Thyroid gland (tissue), 4 donors: ENCODE measurements at regions not wholly inside any gene's neighbourhood (a gene's known extent, or its start where the extent isn't known, plus 50 kb on each side); places are given as distances from the start of the nearest gene placed in this dataset.

Experiments
- DNase-seq, 2 donors: peaks; one replicate each; pipeline ENCODE4 v3.0.0-alpha.2; 2019
- H3K27ac ChIP-seq, 3 donors: fragments of 200-600 bp; sonication (generic); 1 replicate in 2 of 3; 2 replicates in 1 of 3; pipeline ENCODE4 v1.5.1; 2016 to 2019; ENCODE audit warnings: mild to moderate bottlenecking in 1 of 3, moderate library complexity in 1 of 3
- H3K27me3 ChIP-seq: fragments of 200-600 bp; sonication (generic); one replicate; pipeline ENCODE4 v1.5.1; 2019
- H3K36me3 ChIP-seq, 2 donors: fragments of 200-600 bp; sonication (generic); one replicate each; pipeline ENCODE4 v1.5.1; 2016 to 2019
- H3K4me1 ChIP-seq, 2 donors: fragments of 200-600 bp; sonication (generic); one replicate each; pipeline ENCODE4 v1.5.1; 2017 to 2019
- H3K4me3 ChIP-seq, 3 donors: fragments of 200-600 bp; sonication (generic); replicated peaks in 1 of 3; 1 replicate in 2 of 3; 2 replicates in 1 of 3; pipeline ENCODE4 v1.5.1; 2016; ENCODE audit warnings: mild to moderate bottlenecking in 1 of 3
- H3K9me3 ChIP-seq: fragments of 200-600 bp; sonication (generic); one replicate; pipeline ENCODE4 v1.5.1; 2017
- CTCF ChIP-seq, 6 experiments: fragments of 200-600 bp in 3 of 6; fragments of 450-650 bp in 3 of 6; sonication (generic) in 3 of 6; IDR thresholded peaks; one replicate each; pipeline ENCODE4 v1.5.1; 2016 to 2019; ENCODE audit warnings: antibody characterized with exemption in 6 of 6, mild to moderate bottlenecking in 2 of 6, inconsistent platforms in 1 of 6, moderate library complexity in 1 of 6
- POLR2A ChIP-seq, 2 donors: fragments of 450-650 bp; IDR thresholded peaks; one replicate each; pipeline ENCODE4 v1.6.1; 2017; ENCODE audit warnings: antibody characterized with exemption in 2 of 2, mild to moderate bottlenecking in 2 of 2, moderate library complexity in 1 of 2
- WGBS, 2 donors: methylation state at CpG; one replicate each; pipeline ENCODE4 v1.1.5; 2017; 5-methylcytosine and 5-hydroxymethylcytosine counted together
- intact Hi-C: fragments of 100-400 bp; cut with DNase I; formaldehyde crosslinking; loops from one replicate; pipeline ENCODE4 v1.15.1; 2023

- Histone ChIP-seq H3K36me3 (no peaks in the 10 kb centered on the region), H3K4me3 (no peak overlapping the region), H3K9me3 (no peaks in the 10 kb centered on the region), H3K27me3 (no peaks in the 10 kb centered on the region), H3K27ac (no peak overlapping the region), H3K4me1 (no peaks in the 10 kb centered on the region)
- no peak for TF ChIP-seq POLR2A (IDR thresholded peaks at IDR 0.05)
- no peak for TF ChIP-seq CTCF (IDR thresholded peaks at IDR 0.05)
- DNase-seq: no peak
- intact Hi-C loops: no loop called here
- WGBS, 2 donors: 79 to 83% methylated on average over 1 of the region's 1 CpG
Measured at GRCh38 chrX:13112499-13112898, 68.1 kb upstream of the FAM9C start.

GRCh38 chrX:13110433-13111324 lies 66.3 kb upstream of the FAM9C start:
- Histone ChIP-seq H3K27me3 (no peaks in the 10 kb centered on the region), H3K4me1 (no peaks in the 10 kb centered on the region), H3K4me3 (no peak overlapping the region), H3K9me3 (no peaks in the 10 kb centered on the region), H3K27ac (peak overlapping the region in 2 of 3 donors; percentile 17 to 25), H3K36me3 (no peaks in the 10 kb centered on the region)
- TF ChIP-seq CTCF (IDR thresholded peaks at IDR 0.05): no peak
- no peak for TF ChIP-seq POLR2A (IDR thresholded peaks at IDR 0.05)
- WGBS, 2 donors: 41 to 46% methylated on average over 10 of the region's 10 CpGs
- no peak for DNase-seq
- intact Hi-C loops: no loop called here

- H3K9me3 ChIP-seq: no peaks in the 10 kb centered on the region
Measured at GRCh38 chrX:13109817-13110216, 65.4 kb upstream of the FAM9C start.

GRCh38 chrX:13103914-13104274 lies 59.5 kb upstream of the FAM9C start:
- 93 to 100% methylated on average over 2 of the region's 2 CpGs for WGBS, 2 donors
- peaks cover 0 to 9% of the 10 kb centered on the region in 2 donors for H3K4me1 ChIP-seq
- intact Hi-C loops: no loop called here
- H3K9me3 ChIP-seq: no peaks in the 10 kb centered on the region
- TF ChIP-seq CTCF (IDR thresholded peaks at IDR 0.05) (no peak), POLR2A (IDR thresholded peaks at IDR 0.05) (no peak)
- H3K4me3 ChIP-seq: no peak overlapping the region
- no peak for DNase-seq
- H3K36me3 ChIP-seq: no peaks in the 10 kb centered on the region
- no peak overlapping the region for H3K27ac ChIP-seq
- H3K27me3 ChIP-seq: no peaks in the 10 kb centered on the region

More at GRCh38 chrX:13109817-13110216, 65.4 kb upstream of the FAM9C start:
- intact Hi-C loops: no loop called here
- Histone ChIP-seq H3K36me3 (no peaks in the 10 kb centered on the region), H3K27ac (no peak overlapping the region), H3K4me3 (no peak overlapping the region), H3K27me3 (no peaks in the 10 kb centered on the region), H3K4me1 (no peaks in the 10 kb centered on the region)
- no peak for DNase-seq
- TF ChIP-seq POLR2A (IDR thresholded peaks at IDR 0.05) (no peak), CTCF (IDR thresholded peaks at IDR 0.05) (no peak)
- WGBS, 2 donors: 83 to 93% methylated on average over 4 to 5 of the region's 5 CpGs

GRCh38 chrX:13103188-13103913 lies 58.9 kb upstream of the FAM9C start:
- no peak for TF ChIP-seq CTCF (IDR thresholded peaks at IDR 0.05)
- TF ChIP-seq POLR2A (IDR thresholded peaks at IDR 0.05): no peak
- no peak overlapping the region for H3K4me3 ChIP-seq
- H3K27ac ChIP-seq: no peak overlapping the region
- no peaks in the 10 kb centered on the region for H3K27me3 ChIP-seq
- WGBS, 2 donors: 76 to 91% methylated on average over 6 of the region's 6 CpGs
- intact Hi-C loops: no loop called here
- no peak for DNase-seq
- peaks cover 0 to 9% of the 10 kb centered on the region in 2 donors for H3K4me1 ChIP-seq
- H3K36me3 ChIP-seq: no peaks in the 10 kb centered on the region
- H3K9me3 ChIP-seq: no peaks in the 10 kb centered on the region
